ENCODE measurements at regions not wholly inside any gene's neighbourhood (a gene's known extent, or its start where the extent isn't known, plus 50 kb on each side); places are given as distances from the start of the nearest gene placed in this dataset.

GRCh38 chr18:43819873-43820272 lies 542.6 kb upstream of the SYT4 start:
- CTCF ChIA-PET, result no interaction called here
- H3K4me3 Mint-ChIP-seq, result no peak overlapping the region

GRCh38 chr18:43825768-43826167 lies 548.5 kb upstream of the SYT4 start:
- ChIA-PET POLR2A (no interaction called here), CTCF (no interaction called here)
- DNase-seq (no peak), ATAC-seq (ENCODE audit: low read depth) (no peak)
- no peaks in the 10 kb centered on the region for H3K9me3 Mint-ChIP-seq
- TF ChIP-seq CTCF (IDR thresholded peaks at IDR 0.05), result no peak
- intact Hi-C loops (cut with micrococcal nuclease), result no loop called here
- H3K36me3 Mint-ChIP-seq (ENCODE audit: low read depth), result no peaks in the 10 kb centered on the region
- no peak overlapping the region for H3K4me3 Mint-ChIP-seq
- no peaks in the 10 kb centered on the region for H3K4me1 Mint-ChIP-seq
- H3K27me3 Mint-ChIP-seq, result no peaks in the 10 kb centered on the region
- H3K27ac Mint-ChIP-seq, result no peak overlapping the region

More at GRCh38 chr18:43819873-43820272, 542.6 kb upstream of the SYT4 start:
- H3K36me3 Mint-ChIP-seq (ENCODE audit: low read depth), result no peaks in the 10 kb centered on the region
- ATAC-seq (ENCODE audit: low read depth) (no peak), DNase-seq (no peak)
- no peaks in the 10 kb centered on the region for H3K27me3 Mint-ChIP-seq
- no peaks in the 10 kb centered on the region for H3K9me3 Mint-ChIP-seq
- no peak overlapping the region for H3K27ac Mint-ChIP-seq
- TF ChIP-seq CTCF (IDR thresholded peaks at IDR 0.05), result no peak
- no peaks in the 10 kb centered on the region for H3K4me1 Mint-ChIP-seq
- POLR2A ChIA-PET, result no interaction called here
- intact Hi-C loops (cut with micrococcal nuclease), result no loop called here

GRCh38 chr18:43826215-43826614 lies 548.9 kb upstream of the SYT4 start:
- intact Hi-C loops (cut with micrococcal nuclease), result no loop called here
- Mint-ChIP-seq H3K4me1 (no peaks in the 10 kb centered on the region), H3K9me3 (no peaks in the 10 kb centered on the region), H3K36me3 (ENCODE audit: low read depth) (no peaks in the 10 kb centered on the region), H3K27ac (no peak overlapping the region), H3K27me3 (no peaks in the 10 kb centered on the region), H3K4me3 (no peak overlapping the region)
- CTCF ChIA-PET, result no interaction called here
- TF ChIP-seq CTCF (IDR thresholded peaks at IDR 0.05), result no peak
- no peak for ATAC-seq (ENCODE audit: low read depth)
- POLR2A ChIA-PET, result no interaction called here
- no peak for DNase-seq

GRCh38 chr18:43827311-43827710 lies 550.0 kb upstream of the SYT4 start:
- DNase-seq (no peak), ATAC-seq (ENCODE audit: low read depth) (no peak)
- POLR2A ChIA-PET, result no interaction called here
- Mint-ChIP-seq H3K4me1 (no peaks in the 10 kb centered on the region), H3K27ac (no peak overlapping the region), H3K36me3 (ENCODE audit: low read depth) (no peaks in the 10 kb centered on the region), H3K4me3 (no peak overlapping the region), H3K9me3 (no peaks in the 10 kb centered on the region), H3K27me3 (no peaks in the 10 kb centered on the region)
- CTCF ChIA-PET, result no interaction called here
- intact Hi-C loops (cut with micrococcal nuclease), result no loop called here
- no peak for TF ChIP-seq CTCF (IDR thresholded peaks at IDR 0.05)

GRCh38 chr18:43830303-43830702 lies 553.0 kb upstream of the SYT4 start:
- Mint-ChIP-seq H3K9me3 (no peaks in the 10 kb centered on the region), H3K27ac (no peak overlapping the region), H3K36me3 (ENCODE audit: low read depth) (no peaks in the 10 kb centered on the region), H3K27me3 (no peaks in the 10 kb centered on the region), H3K4me3 (no peak overlapping the region), H3K4me1 (no peaks in the 10 kb centered on the region)
- POLR2A ChIA-PET, result no interaction called here
- CTCF ChIA-PET, result no interaction called here
- TF ChIP-seq CTCF (IDR thresholded peaks at IDR 0.05), result no peak
- intact Hi-C loops (cut with micrococcal nuclease), result no loop called here
- ATAC-seq (ENCODE audit: low read depth) (no peak), DNase-seq (no peak)

All from activated B cell treated with CpG ODN at 0.5 μM for 24 hours (primary cell).